GM19397 (cell line): ENCODE measurements at regions not wholly inside any gene's neighbourhood (a gene's known extent, or its start where the extent isn't known, plus 50 kb on each side); places are given as distances from the start of the nearest gene placed in this dataset.

Source experiments
- ATAC-seq: cut with Tn5 transposase; IDR thresholded peaks from one replicate; pipeline ENCODE4 v1.9.1; 2021; ENCODE audit warnings: mild to moderate bottlenecking, moderate library complexity; ENCODE audit not compliant: unreplicated experiment

GRCh38 chr16:74100395-74101326 is 196.0 kb upstream of the PSMD7 start:
- no peak for ATAC-seq

- ATAC-seq, result no peak
These were observed 197.1 kb upstream of the PSMD7 start for GRCh38 chr16:74099530-74099929.

- ATAC-seq, result no peak
These were observed 201.7 kb upstream of the PSMD7 start for GRCh38 chr16:74094962-74095361.

- ATAC-seq, result no peak
These were observed 202.1 kb upstream of the PSMD7 start for GRCh38 chr16:74094514-74094913.

- no peak for ATAC-seq
These were observed 204.3 kb upstream of the PSMD7 start for GRCh38 chr16:74092336-74092735.

- ATAC-seq, result no peak
These were observed 205.7 kb upstream of the PSMD7 start for GRCh38 chr16:74090871-74091270.

- no peak for ATAC-seq
These were observed 213.1 kb upstream of the PSMD7 start for GRCh38 chr16:74083541-74083940.

GRCh38 chr16:74080311-74080710 is 216.3 kb upstream of the PSMD7 start:
- ATAC-seq, result no peak

GRCh38 chr16:74079232-74079586 is 217.4 kb upstream of the PSMD7 start:
- ATAC-seq, result no peak

GRCh38 chr16:74078511-74079231 is 217.9 kb upstream of the PSMD7 start:
- no peak for ATAC-seq

- no peak for ATAC-seq
These were observed 220.0 kb upstream of the PSMD7 start for GRCh38 chr16:74076568-74076967.

GRCh38 chr16:74075393-74075792 is 221.2 kb upstream of the PSMD7 start:
- ATAC-seq, result no peak

- no peak for ATAC-seq
These were observed 223.2 kb upstream of the PSMD7 start for GRCh38 chr16:74073456-74073855.

- ATAC-seq, result no peak
These were observed 224.5 kb upstream of the PSMD7 start for GRCh38 chr16:74071996-74072535.

GRCh38 chr16:74070237-74070636 is 226.4 kb upstream of the PSMD7 start:
- no peak for ATAC-seq

- ATAC-seq, result no peak
These were observed 232.4 kb upstream of the PSMD7 start for GRCh38 chr16:74064120-74064735.

- ATAC-seq, result no peak
These were observed 242.8 kb upstream of the PSMD7 start for GRCh38 chr16:74053826-74054225.

GRCh38 chr16:74053312-74053711 is 243.3 kb upstream of the PSMD7 start:
- ATAC-seq, result no peak

GRCh38 chr16:74052016-74052415 is 244.6 kb upstream of the PSMD7 start:
- no peak for ATAC-seq

- ATAC-seq, result no peak
These were observed 247.6 kb upstream of the PSMD7 start for GRCh38 chr16:74049027-74049426.

GRCh38 chr16:74046524-74046923 is 250.1 kb upstream of the PSMD7 start:
- no peak for ATAC-seq
